Muscle of leg (tissue), 3 donors: ENCODE measurements at regions not wholly inside any gene's neighbourhood (a gene's known extent, or its start where the extent isn't known, plus 50 kb on each side); places are given as distances from the start of the nearest gene placed in this dataset.

Experiments
- DNase-seq: peaks from one replicate; pipeline ENCODE4 v3.0.0; 2013
- H3K27ac ChIP-seq: one replicate; pipeline ENCODE4 v1.5.1; 2013; ENCODE audit warnings: mild to moderate bottlenecking, low read length, control low read depth
- H3K27me3 ChIP-seq: one replicate; pipeline ENCODE4 v1.6.1; 2013; ENCODE audit warnings: low read length; ENCODE audit not compliant: control insufficient read depth, insufficient read depth
- H3K36me3 ChIP-seq: one replicate; pipeline ENCODE4 v1.6.1; 2013; ENCODE audit warnings: low read length; ENCODE audit not compliant: control insufficient read depth, insufficient read depth
- H3K4me1 ChIP-seq: one replicate; pipeline ENCODE4 v1.6.1; 2013; ENCODE audit warnings: low read length; ENCODE audit not compliant: control insufficient read depth, insufficient read depth
- H3K4me3 ChIP-seq: one replicate; pipeline ENCODE4 v1.5.1; 2013; ENCODE audit warnings: low read length, control low read depth
- H3K9me3 ChIP-seq: replicated peaks from 2 replicates; pipeline ENCODE4 v1.6.1; 2013; ENCODE audit warnings: low read depth, low read length; ENCODE audit not compliant: control insufficient read depth
- WGBS: methylation state at CpG from one replicate; pipeline ENCODE4 v1.1.5; 2013; ENCODE audit warnings: missing lambda C conversion rate; ENCODE audit not compliant: insufficient coverage; 5-methylcytosine and 5-hydroxymethylcytosine counted together

GRCh38 chr18:78136986-78137385 lies 842.6 kb upstream of the SALL3 start:
- 67% methylated on average over 2 of the region's 6 CpGs for WGBS
- no peak for DNase-seq

GRCh38 chr18:78138983-78139496 lies 840.6 kb upstream of the SALL3 start:
- 50% methylated on average over 9 of the region's 11 CpGs for WGBS
- H3K27ac ChIP-seq: no peak overlapping the region
- no peak for DNase-seq
- no peaks in the 10 kb centered on the region for H3K27me3 ChIP-seq
- no peaks in the 10 kb centered on the region for H3K4me1 ChIP-seq
- no peaks in the 10 kb centered on the region for H3K9me3 ChIP-seq
- H3K36me3 ChIP-seq: no peaks in the 10 kb centered on the region
- H3K4me3 ChIP-seq: no peak overlapping the region

More at GRCh38 chr18:78136986-78137385, 842.6 kb upstream of the SALL3 start:
- Histone ChIP-seq H3K9me3 (no peaks in the 10 kb centered on the region), H3K4me1 (no peaks in the 10 kb centered on the region), H3K4me3 (no peak overlapping the region), H3K27ac (no peak overlapping the region), H3K27me3 (no peaks in the 10 kb centered on the region), H3K36me3 (no peaks in the 10 kb centered on the region)

GRCh38 chr18:78140294-78140693 lies 839.3 kb upstream of the SALL3 start:
- peaks cover 2% of the 10 kb centered on the region for H3K27me3 ChIP-seq
- H3K9me3 ChIP-seq: no peaks in the 10 kb centered on the region
- 92% methylated on average over 8 of the region's 9 CpGs for WGBS
- no peaks in the 10 kb centered on the region for H3K4me1 ChIP-seq
- H3K4me3 ChIP-seq: no peak overlapping the region
- no peak overlapping the region for H3K27ac ChIP-seq
- DNase-seq: no peak
- H3K36me3 ChIP-seq: no peaks in the 10 kb centered on the region

GRCh38 chr18:78144669-78145068 lies 834.9 kb upstream of the SALL3 start:
- no peak overlapping the region for H3K4me3 ChIP-seq
- H3K27ac ChIP-seq: no peak overlapping the region
- DNase-seq: no peak
- H3K36me3 ChIP-seq: no peaks in the 10 kb centered on the region
- WGBS: 73% methylated on average over 8 of the region's 11 CpGs
- no peaks in the 10 kb centered on the region for H3K4me1 ChIP-seq
- no peaks in the 10 kb centered on the region for H3K9me3 ChIP-seq
- H3K27me3 ChIP-seq: peaks cover 2% of the 10 kb centered on the region

- H3K4me1 ChIP-seq: no peaks in the 10 kb centered on the region
- H3K27ac ChIP-seq: no peak overlapping the region
- DNase-seq: no peak
- no peaks in the 10 kb centered on the region for H3K9me3 ChIP-seq
- WGBS: no CpG with 5 or more reads among the region's 9 CpGs
- H3K4me3 ChIP-seq: no peak overlapping the region
- H3K27me3 ChIP-seq: peaks cover 2% of the 10 kb centered on the region
- no peaks in the 10 kb centered on the region for H3K36me3 ChIP-seq
Measured at GRCh38 chr18:78145096-78145495, 834.5 kb upstream of the SALL3 start.

- no peaks in the 10 kb centered on the region for H3K9me3 ChIP-seq
- DNase-seq: no peak
- H3K4me1 ChIP-seq: no peaks in the 10 kb centered on the region
- 89% methylated on average over 10 of the region's 17 CpGs for WGBS
- no peaks in the 10 kb centered on the region for H3K36me3 ChIP-seq
- peaks cover 2% of the 10 kb centered on the region for H3K27me3 ChIP-seq
- no peak overlapping the region for H3K27ac ChIP-seq
- H3K4me3 ChIP-seq: no peak overlapping the region
Measured at GRCh38 chr18:78146136-78147085, 833.2 kb upstream of the SALL3 start.

GRCh38 chr18:78150590-78150989 lies 829.0 kb upstream of the SALL3 start:
- no peak for DNase-seq
- Histone ChIP-seq H3K4me1 (no peaks in the 10 kb centered on the region), H3K4me3 (no peak overlapping the region), H3K27ac (no peak overlapping the region), H3K9me3 (no peaks in the 10 kb centered on the region), H3K27me3 (no peaks in the 10 kb centered on the region), H3K36me3 (no peaks in the 10 kb centered on the region)
- WGBS: 89% methylated on average over 5 of the region's 7 CpGs

- Histone ChIP-seq H3K4me3 (no peak overlapping the region), H3K36me3 (no peaks in the 10 kb centered on the region), H3K27ac (no peak overlapping the region), H3K4me1 (no peaks in the 10 kb centered on the region), H3K27me3 (no peaks in the 10 kb centered on the region), H3K9me3 (no peaks in the 10 kb centered on the region)
- 81% methylated on average over 9 of the region's 9 CpGs for WGBS
- DNase-seq: no peak
Measured at GRCh38 chr18:78151234-78151633, 828.4 kb upstream of the SALL3 start.

- H3K4me3 ChIP-seq: no peak overlapping the region
- no peaks in the 10 kb centered on the region for H3K27me3 ChIP-seq
- DNase-seq: no peak
- no peak overlapping the region for H3K27ac ChIP-seq
- H3K36me3 ChIP-seq: no peaks in the 10 kb centered on the region
- no peaks in the 10 kb centered on the region for H3K9me3 ChIP-seq
- WGBS: 87% methylated on average over 16 of the region's 17 CpGs
- H3K4me1 ChIP-seq: no peaks in the 10 kb centered on the region
Measured at GRCh38 chr18:78151948-78152725, 827.5 kb upstream of the SALL3 start.

GRCh38 chr18:78153362-78153761 lies 826.3 kb upstream of the SALL3 start:
- no peaks in the 10 kb centered on the region for H3K27me3 ChIP-seq
- no peak overlapping the region for H3K27ac ChIP-seq
- no peaks in the 10 kb centered on the region for H3K4me1 ChIP-seq
- no peak for DNase-seq
- H3K36me3 ChIP-seq: no peaks in the 10 kb centered on the region
- WGBS: 81% methylated on average over 6 of the region's 16 CpGs
- no peak overlapping the region for H3K4me3 ChIP-seq
- no peaks in the 10 kb centered on the region for H3K9me3 ChIP-seq
